Spleen (tissue), 11 donors: ENCODE measurements at regions not wholly inside any gene's neighbourhood (a gene's known extent, or its start where the extent isn't known, plus 50 kb on each side); places are given as distances from the start of the nearest gene placed in this dataset.

Source experiments
- DNase-seq: peaks from one replicate; pipeline ENCODE4 v3.0.0-alpha.2; 2020
- H3K27ac ChIP-seq, 8 donors: fragments of 200-600 bp; sonication (generic) in 7 of 8; 1 replicate in 4 of 8; 2 replicates in 4 of 8; pipeline versions ENCODE4 v1.5.0 to v1.8.0; 2016 to 2021; ENCODE audit warnings: inconsistent platforms in 4 of 8, mild to moderate bottlenecking in 4 of 8, moderate library complexity in 1 of 8
- H3K27me3 ChIP-seq, 7 donors: fragments of 200-600 bp; sonication (generic) in 6 of 7; replicated peaks in 1 of 7; 1 replicate in 4 of 7; 2 replicates in 3 of 7; pipeline versions ENCODE4 v1.5.0 to v1.8.0; 2016 to 2021; ENCODE audit warnings: inconsistent platforms in 3 of 7, mild to moderate bottlenecking in 1 of 7
- H3K36me3 ChIP-seq, 6 donors: fragments of 200-600 bp; sonication (generic) in 5 of 6; 1 replicate in 4 of 6; 2 replicates in 2 of 6; pipeline versions ENCODE4 v1.5.0 to v1.8.0; 2016 to 2021; ENCODE audit warnings: inconsistent platforms in 2 of 6
- H3K4me1 ChIP-seq, 6 donors: fragments of 200-600 bp; sonication (generic) in 5 of 6; 1 replicate in 3 of 6; 2 replicates in 3 of 6; pipeline versions ENCODE4 v1.5.0 to v1.8.0; 2016 to 2021; ENCODE audit warnings: inconsistent platforms in 3 of 6
- H3K4me3 ChIP-seq, 8 donors: fragments of 200-600 bp; sonication (generic) in 7 of 8; 1 replicate in 4 of 8; 2 replicates in 4 of 8; pipeline versions ENCODE4 v1.5.0 to v1.8.0; 2016 to 2021; ENCODE audit warnings: inconsistent platforms in 4 of 8, mild to moderate bottlenecking in 4 of 8, moderate library complexity in 2 of 8
- H3K9me3 ChIP-seq, 8 donors: fragments of 200-600 bp; sonication (generic) in 7 of 8; 1 replicate in 4 of 8; 2 replicates in 4 of 8; pipeline versions ENCODE4 v1.5.0 to v1.8.0; 2016 to 2021; ENCODE audit warnings: inconsistent platforms in 4 of 8
- CTCF ChIP-seq, 11 experiments: fragments of 200-600 bp in 7 of 11; fragments of 450-650 bp in 4 of 11; sonication (generic) in 4 of 11; IDR thresholded peaks in 8 of 11; conservative IDR thresholded peaks in 3 of 11; 1 replicate in 7 of 11; 2 replicates in 4 of 11; pipeline versions ENCODE4 v1.4.0 to v1.8.0; 2016 to 2021; ENCODE audit warnings: antibody characterized with exemption in 11 of 11, inconsistent platforms in 4 of 11, mild to moderate bottlenecking in 1 of 11
- POLR2A ChIP-seq, 3 donors: fragments of 450-650 bp; IDR thresholded peaks; one replicate each; pipeline ENCODE4 v1.5.1; 2017; ENCODE audit warnings: antibody characterized with exemption in 3 of 3, mild to moderate bottlenecking in 1 of 3
- POLR2AphosphoS5 ChIP-seq, 3 donors: sonication (generic); formaldehyde crosslinking; IDR thresholded peaks; one replicate each; pipeline ENCODE4 v1.5.1; 2017; ENCODE audit warnings: antibody characterized with exemption in 3 of 3
- WGBS, 5 donors: extraction: QIAGEN DNeasy Blood & Tissue Kit in 3 of 5; methylation state at CpG; one replicate each; pipeline versions ENCODE4 v1.1.5 to v1.1.7; 2013 to 2018; 5-methylcytosine and 5-hydroxymethylcytosine counted together
- intact Hi-C: fragments of 100-400 bp; cut with DNase I; formaldehyde crosslinking; loops from one replicate; pipeline ENCODE4 v1.15.0; 2023; ENCODE audit warnings: low total_unique reads
- donor health status: healthy with polysubstance abuse.
- donor health status: DM: no; HTN: no; CAD: no; lungs with moderate emphysema.
- donor health status: DM: no; HTN: no; CAD: no.
- donor health status: Bipolar disorder and iron deficiency.
- donor health status: healthy.
- donor health status: DM: no; HTN: no; CAD: no.
- donor health status: DM: yes; HTN: yes; CAD: no.

- Histone ChIP-seq H3K36me3 (no peaks in the 10 kb centered on the region), H3K27me3 (no peaks in the 10 kb centered on the region), H3K4me1 (no peaks in the 10 kb centered on the region), H3K9me3 (peaks cover 0 to 8% (median 0%) of the 10 kb centered on the region in 8 donors), H3K4me3 (no peak overlapping the region), H3K27ac (no peak overlapping the region)
- TF ChIP-seq CTCF (IDR thresholded peaks at IDR 0.05 in 8 of 11, conservative IDR thresholded peaks at IDR 0.05 in 3 of 11) (no peak), POLR2AphosphoS5 (IDR thresholded peaks at IDR 0.05) (no peak), POLR2A (IDR thresholded peaks at IDR 0.05) (no peak)
- intact Hi-C loops: no loop called here
- WGBS, 5 donors: 70 to 98% (median 85%) methylated on average over 4 of the region's 4 CpGs
- no peak for DNase-seq
These were observed 187.3 kb downstream of the DIRAS2 start for GRCh38 chr9:90455316-90455715.

- H3K27me3 ChIP-seq: no peaks in the 10 kb centered on the region
- 82 to 88% (median 86%) methylated on average over 9 of the region's 9 CpGs for WGBS, 5 donors
- DNase-seq: no peak
- H3K27ac ChIP-seq: no peak overlapping the region
- H3K4me1 ChIP-seq: no peaks in the 10 kb centered on the region
- intact Hi-C loops: no loop called here
- TF ChIP-seq POLR2AphosphoS5 (IDR thresholded peaks at IDR 0.05) (no peak), CTCF (IDR thresholded peaks at IDR 0.05 in 8 of 11, conservative IDR thresholded peaks at IDR 0.05 in 3 of 11) (no peak), POLR2A (IDR thresholded peaks at IDR 0.05) (no peak)
- no peak overlapping the region for H3K4me3 ChIP-seq
- H3K36me3 ChIP-seq: no peaks in the 10 kb centered on the region
- H3K9me3 ChIP-seq: peaks cover 0 to 8% (median 0%) of the 10 kb centered on the region in 8 donors
These were observed 185.0 kb downstream of the DIRAS2 start for GRCh38 chr9:90457386-90458190.

- Histone ChIP-seq H3K9me3 (peaks cover 0 to 3% (median 0%) of the 10 kb centered on the region in 8 donors), H3K36me3 (no peaks in the 10 kb centered on the region), H3K4me1 (no peaks in the 10 kb centered on the region), H3K4me3 (no peak overlapping the region), H3K27ac (no peak overlapping the region), H3K27me3 (no peaks in the 10 kb centered on the region)
- 75 to 88% (median 80%) methylated on average over 4 of the region's 4 CpGs for WGBS, 5 donors
- no peak for DNase-seq
- intact Hi-C loops: no loop called here
- no peak for TF ChIP-seq CTCF (IDR thresholded peaks at IDR 0.05 in 8 of 11, conservative IDR thresholded peaks at IDR 0.05 in 3 of 11)
- TF ChIP-seq POLR2A (IDR thresholded peaks at IDR 0.05): no peak
- no peak for TF ChIP-seq POLR2AphosphoS5 (IDR thresholded peaks at IDR 0.05)
These were observed 184.1 kb downstream of the DIRAS2 start for GRCh38 chr9:90458485-90458884.

GRCh38 chr9:90459321-90459720 lies 183.3 kb downstream of the DIRAS2 start:
- no peak overlapping the region for H3K4me3 ChIP-seq
- no peak for TF ChIP-seq CTCF (IDR thresholded peaks at IDR 0.05 in 8 of 11, conservative IDR thresholded peaks at IDR 0.05 in 3 of 11)
- no peak for TF ChIP-seq POLR2AphosphoS5 (IDR thresholded peaks at IDR 0.05)
- no peak for TF ChIP-seq POLR2A (IDR thresholded peaks at IDR 0.05)
- no peak for DNase-seq
- no peaks in the 10 kb centered on the region for H3K9me3 ChIP-seq
- no peak overlapping the region for H3K27ac ChIP-seq
- intact Hi-C loops: no loop called here
- 48 to 73% (median 55%) methylated on average over 4 of the region's 4 CpGs for WGBS, 5 donors
- no peaks in the 10 kb centered on the region for H3K27me3 ChIP-seq
- no peaks in the 10 kb centered on the region for H3K36me3 ChIP-seq
- H3K4me1 ChIP-seq: no peaks in the 10 kb centered on the region
